ENCODE measurements at regions not wholly inside any gene's neighbourhood (a gene's known extent, or its start where the extent isn't known, plus 50 kb on each side); places are given as distances from the start of the nearest gene placed in this dataset.
"Not testable (repeated sequence)": the region's sequence is repeated elsewhere in the genome, so short reads cannot be mapped to it uniquely, and the experiment has no call there.

DNA sequence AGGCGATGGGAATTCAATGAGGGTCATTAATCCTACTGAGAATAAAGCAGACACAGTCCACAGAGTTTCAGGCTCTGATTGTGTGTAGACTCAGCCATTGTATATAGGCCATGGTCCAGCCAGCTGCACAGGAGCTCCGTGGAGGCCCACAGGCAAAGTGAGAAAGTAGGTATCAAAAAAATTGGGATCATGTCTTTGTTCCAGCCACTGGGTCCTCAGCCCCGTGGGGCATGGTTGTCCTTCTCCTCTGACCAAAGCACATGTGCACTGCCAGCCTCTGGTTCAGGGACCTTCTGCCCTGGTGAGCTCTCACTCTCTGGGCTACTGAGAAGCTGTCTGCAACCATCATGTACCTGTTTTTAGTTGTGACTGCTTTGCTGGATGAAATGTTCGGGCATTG is 79.7 kb downstream of the GOLGA8K start:
- H2AFZ ChIP-seq (ENCODE audit: low read depth, low read length); H3K36me3 ChIP-seq (ENCODE audit: control insufficient read depth in 2 of 2, extremely low read depth in 1 of 2, insufficient read depth in 2 of 2, low read length in 2 of 2); H3K4me1 ChIP-seq (ENCODE audit: control insufficient read depth, extremely low read depth, insufficient read depth, low read length); H3K27me3 ChIP-seq (ENCODE audit: control insufficient read depth in 2 of 2, insufficient read depth in 2 of 2, low read length in 2 of 2); POLR2A ChIA-PET; DNase-seq (ENCODE audit: low read depth, low spot score); CTCF ChIA-PET; H3K9me1 ChIP-seq (replicated peaks; ENCODE audit: control insufficient read depth, extremely low read depth, insufficient read depth, low read length); H3K4me2 ChIP-seq (ENCODE audit: insufficient read depth, low read length); H3K79me2 ChIP-seq (ENCODE audit: control insufficient read depth, insufficient read depth, low read length); H4K20me1 ChIP-seq (replicated peaks; ENCODE audit: control insufficient read depth, extremely low read depth, insufficient read depth, low read length); BruUV-seq (replicated peaks); H3K27ac ChIP-seq (ENCODE audit: insufficient read depth, low read depth, low read length); H3K4me3 ChIP-seq (replicated peaks in 1 of 3; ENCODE audit: insufficient read depth in 1 of 3, low read depth in 1 of 3, low read length in 3 of 3); H3K9ac ChIP-seq (replicated peaks; ENCODE audit: extremely low read depth, insufficient read depth, low read length); H3K9me3 ChIP-seq (replicated peaks; ENCODE audit: control insufficient read depth, insufficient read depth, low read length); intact Hi-C loops (cut with micrococcal nuclease); dilution Hi-C loops (cut with MboI; ENCODE audit: extremely low pct_ligation_motif_present, low sequenced_read_pairs); FAIRE-seq: not testable (repeated sequence)

DNA sequence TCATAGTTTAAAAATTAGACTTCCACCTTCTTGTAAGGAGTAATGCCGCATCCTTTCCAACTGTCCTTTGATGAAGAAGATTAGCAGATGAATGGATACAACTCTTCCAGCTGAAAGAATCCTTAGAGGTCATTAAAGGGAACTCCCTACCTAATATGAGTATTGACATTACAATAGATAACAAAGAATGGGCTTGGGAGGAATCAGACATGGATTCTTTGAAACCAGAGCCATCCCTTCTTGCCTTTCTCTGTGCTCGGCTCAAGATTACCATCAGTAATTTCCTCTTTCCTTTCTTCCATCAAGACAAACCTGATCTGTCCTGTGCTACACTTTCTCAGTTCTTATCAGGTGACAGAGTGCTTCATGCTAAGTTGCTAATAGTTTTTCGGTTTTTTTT is 83.8 kb downstream of the GOLGA8K start:
- H3K27me3 ChIP-seq (ENCODE audit: control insufficient read depth in 2 of 2, insufficient read depth in 2 of 2, low read length in 2 of 2); POLR2A ChIA-PET; H3K4me3 ChIP-seq (replicated peaks in 1 of 3; ENCODE audit: insufficient read depth in 1 of 3, low read depth in 1 of 3, low read length in 3 of 3); H3K4me1 ChIP-seq (ENCODE audit: control insufficient read depth, extremely low read depth, insufficient read depth, low read length); H3K27ac ChIP-seq (ENCODE audit: insufficient read depth, low read depth, low read length); H3K36me3 ChIP-seq (ENCODE audit: control insufficient read depth in 2 of 2, extremely low read depth in 1 of 2, insufficient read depth in 2 of 2, low read length in 2 of 2); H3K9me3 ChIP-seq (replicated peaks; ENCODE audit: control insufficient read depth, insufficient read depth, low read length); H3K79me2 ChIP-seq (ENCODE audit: control insufficient read depth, insufficient read depth, low read length); CTCF ChIA-PET; DNase-seq (ENCODE audit: low read depth, low spot score); H3K4me2 ChIP-seq (ENCODE audit: insufficient read depth, low read length); H2AFZ ChIP-seq (ENCODE audit: low read depth, low read length); H3K9ac ChIP-seq (replicated peaks; ENCODE audit: extremely low read depth, insufficient read depth, low read length); FAIRE-seq; BruUV-seq (replicated peaks); H3K9me1 ChIP-seq (replicated peaks; ENCODE audit: control insufficient read depth, extremely low read depth, insufficient read depth, low read length); intact Hi-C loops (cut with micrococcal nuclease); dilution Hi-C loops (cut with MboI; ENCODE audit: extremely low pct_ligation_motif_present, low sequenced_read_pairs); H4K20me1 ChIP-seq (replicated peaks; ENCODE audit: control insufficient read depth, extremely low read depth, insufficient read depth, low read length): not testable (repeated sequence)

DNA sequence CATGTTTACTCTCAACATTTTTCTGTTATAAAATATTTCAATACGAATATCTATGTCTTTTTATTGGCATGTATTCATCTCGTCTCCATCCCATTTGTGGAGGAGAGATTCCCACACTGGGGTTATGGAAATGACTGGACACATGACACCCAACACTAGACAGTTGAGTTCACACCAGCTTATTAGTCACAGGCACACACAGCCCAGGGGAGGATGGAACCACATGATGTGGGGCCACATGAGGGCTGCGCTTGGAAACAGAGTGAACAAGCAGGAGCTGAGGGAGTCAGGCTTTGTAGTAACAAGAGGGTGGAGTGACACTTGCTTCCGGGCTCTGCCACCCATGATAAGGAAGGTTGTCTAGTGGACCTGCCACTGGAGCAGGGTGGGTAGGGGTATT is 86.6 kb downstream of the GOLGA8K start:
- CTCF ChIA-PET; H3K4me3 ChIP-seq (replicated peaks in 1 of 3; ENCODE audit: insufficient read depth in 1 of 3, low read depth in 1 of 3, low read length in 3 of 3); H2AFZ ChIP-seq (ENCODE audit: low read depth, low read length); H3K27me3 ChIP-seq (ENCODE audit: control insufficient read depth in 2 of 2, insufficient read depth in 2 of 2, low read length in 2 of 2); H3K27ac ChIP-seq (ENCODE audit: insufficient read depth, low read depth, low read length); H3K4me2 ChIP-seq (ENCODE audit: insufficient read depth, low read length); intact Hi-C loops (cut with micrococcal nuclease); POLR2A ChIA-PET; H3K9ac ChIP-seq (replicated peaks; ENCODE audit: extremely low read depth, insufficient read depth, low read length); H3K4me1 ChIP-seq (ENCODE audit: control insufficient read depth, extremely low read depth, insufficient read depth, low read length); H3K36me3 ChIP-seq (ENCODE audit: control insufficient read depth in 2 of 2, extremely low read depth in 1 of 2, insufficient read depth in 2 of 2, low read length in 2 of 2); DNase-seq (ENCODE audit: low read depth, low spot score); H3K79me2 ChIP-seq (ENCODE audit: control insufficient read depth, insufficient read depth, low read length); BruUV-seq (replicated peaks); dilution Hi-C loops (cut with MboI; ENCODE audit: extremely low pct_ligation_motif_present, low sequenced_read_pairs); H4K20me1 ChIP-seq (replicated peaks; ENCODE audit: control insufficient read depth, extremely low read depth, insufficient read depth, low read length); H3K9me1 ChIP-seq (replicated peaks; ENCODE audit: control insufficient read depth, extremely low read depth, insufficient read depth, low read length); H3K9me3 ChIP-seq (replicated peaks; ENCODE audit: control insufficient read depth, insufficient read depth, low read length): not testable (repeated sequence)
- FAIRE-seq, result peak; percentile 63

DNA sequence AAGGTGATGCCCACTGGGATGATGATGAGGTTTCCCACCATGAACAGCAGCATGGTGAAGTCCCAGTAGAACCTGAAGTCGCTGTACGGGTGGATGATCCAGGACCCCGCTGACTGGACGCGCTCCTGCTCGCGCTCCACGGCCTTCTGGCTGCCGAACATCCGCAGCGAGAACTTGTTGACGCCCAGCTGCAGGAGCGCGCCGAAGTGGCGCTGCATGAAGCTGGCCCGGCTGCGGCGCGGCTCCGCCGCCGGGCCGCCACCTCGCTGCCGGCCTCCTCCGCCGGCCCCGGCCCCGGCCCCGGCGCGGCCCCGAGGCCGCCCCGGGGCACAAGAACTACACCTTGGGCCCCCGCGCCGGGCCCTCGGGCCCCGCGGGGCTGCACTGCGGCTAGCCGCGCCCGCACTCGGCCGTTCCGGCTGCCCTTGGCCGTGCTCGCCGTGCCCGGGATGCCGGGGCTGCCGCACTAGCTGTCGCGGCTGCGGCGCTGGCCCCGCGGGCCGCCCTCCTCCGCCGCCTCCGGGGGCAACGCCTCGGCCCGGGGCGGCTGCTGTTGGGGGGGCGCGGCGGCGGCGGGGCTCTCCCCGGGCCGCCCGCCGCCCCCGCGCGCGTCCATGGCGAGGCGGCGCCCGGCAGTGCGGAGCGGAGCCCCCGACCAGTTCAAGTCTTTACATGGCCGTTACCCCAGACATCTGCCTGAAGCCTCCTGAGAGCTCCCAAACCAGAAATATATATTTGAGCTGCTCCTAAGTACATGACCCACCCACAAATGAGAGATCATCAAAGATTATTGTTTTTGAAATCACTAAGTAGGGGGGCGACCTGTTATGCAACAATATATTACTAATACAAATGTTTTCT is 87.8 kb downstream of the GOLGA8K start:
- not testable (repeated sequence) for FAIRE-seq; DNase-seq (ENCODE audit: low read depth, low spot score)

More for the DNA sequence above, 87.8 kb downstream of the GOLGA8K start:
- BruUV-seq (replicated peaks); H3K27ac ChIP-seq (ENCODE audit: insufficient read depth, low read depth, low read length); H2AFZ ChIP-seq (ENCODE audit: low read depth, low read length); H4K20me1 ChIP-seq (replicated peaks; ENCODE audit: control insufficient read depth, extremely low read depth, insufficient read depth, low read length); H3K36me3 ChIP-seq (ENCODE audit: control insufficient read depth in 2 of 2, extremely low read depth in 1 of 2, insufficient read depth in 2 of 2, low read length in 2 of 2); POLR2A ChIA-PET; dilution Hi-C loops (cut with MboI; ENCODE audit: extremely low pct_ligation_motif_present, low sequenced_read_pairs); H3K4me2 ChIP-seq (ENCODE audit: insufficient read depth, low read length); H3K9me1 ChIP-seq (replicated peaks; ENCODE audit: control insufficient read depth, extremely low read depth, insufficient read depth, low read length); H3K4me3 ChIP-seq (replicated peaks in 1 of 3; ENCODE audit: insufficient read depth in 1 of 3, low read depth in 1 of 3, low read length in 3 of 3); CTCF ChIA-PET; H3K27me3 ChIP-seq (ENCODE audit: control insufficient read depth in 2 of 2, insufficient read depth in 2 of 2, low read length in 2 of 2); H3K9ac ChIP-seq (replicated peaks; ENCODE audit: extremely low read depth, insufficient read depth, low read length); intact Hi-C loops (cut with micrococcal nuclease); H3K4me1 ChIP-seq (ENCODE audit: control insufficient read depth, extremely low read depth, insufficient read depth, low read length); H3K79me2 ChIP-seq (ENCODE audit: control insufficient read depth, insufficient read depth, low read length); H3K9me3 ChIP-seq (replicated peaks; ENCODE audit: control insufficient read depth, insufficient read depth, low read length): not testable (repeated sequence)
